ENCODE measurements at regions not wholly inside any gene's neighbourhood (a gene's known extent, or its start where the extent isn't known, plus 50 kb on each side); places are given as distances from the start of the nearest gene placed in this dataset.
"Not testable (repeated sequence)": the region's sequence is repeated elsewhere in the genome, so short reads cannot be mapped to it uniquely, and the experiment has no call there.

- no peaks in the 10 kb centered on the region for H4K20me1 ChIP-seq (ENCODE audit: control insufficient read depth, insufficient read depth)
- H3K27me3 ChIP-seq (replicated peaks in 1 of 2; ENCODE audit: control insufficient read depth in 2 of 2, insufficient read depth in 2 of 2, low read length in 1 of 2): no peaks in the 10 kb centered on the region
- SMC1A ChIA-PET (ENCODE audit: uncharacterized antibody, unreplicated experiment): no interaction called here
- RAD21 ChIA-PET (ENCODE audit: unreplicated experiment): interaction anchor here (1.5 kb wide), 1 partner anchor 597 kb away, joined by 3 read pairs; no protein-coding TSS in a partner anchor
- no peak overlapping the region for H3K9ac ChIP-seq (ENCODE audit: control insufficient read depth, insufficient read depth, low read length)
- POLR2A ChIA-PET: interaction anchor here (0.6 kb wide), 1 partner anchor 297 kb away, joined by 5 read pairs; no protein-coding TSS in a partner anchor
- WGBS (ENCODE audit: insufficient coverage, insufficient replicate concordance, low lambda C conversion rate, missing lambda C conversion rate): 33% methylated on average over 3 of the region's 3 CpGs
- CTCF ChIA-PET: no interaction called here
- TF ChIP-seq SMAD5 (IDR thresholded peaks at IDR 0.05; ENCODE audit: low read depth): no peak
- no peak for TF ChIP-seq PRDM15 (CRISPR knock-in tag; IDR thresholded peaks at IDR 0.05)
- TF ChIP-seq, protein P1, sequence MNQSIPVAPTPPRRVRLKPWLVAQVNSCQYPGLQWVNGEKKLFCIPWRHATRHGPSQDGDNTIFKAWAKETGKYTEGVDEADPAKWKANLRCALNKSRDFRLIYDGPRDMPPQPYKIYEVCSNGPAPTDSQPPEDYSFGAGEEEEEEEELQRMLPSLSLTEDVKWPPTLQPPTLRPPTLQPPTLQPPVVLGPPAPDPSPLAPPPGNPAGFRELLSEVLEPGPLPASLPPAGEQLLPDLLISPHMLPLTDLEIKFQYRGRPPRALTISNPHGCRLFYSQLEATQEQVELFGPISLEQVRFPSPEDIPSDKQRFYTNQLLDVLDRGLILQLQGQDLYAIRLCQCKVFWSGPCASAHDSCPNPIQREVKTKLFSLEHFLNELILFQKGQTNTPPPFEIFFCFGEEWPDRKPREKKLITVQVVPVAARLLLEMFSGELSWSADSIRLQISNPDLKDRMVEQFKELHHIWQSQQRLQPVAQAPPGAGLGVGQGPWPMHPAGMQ (IDR thresholded peaks at IDR 0.05; ENCODE audit: borderline replicate concordance): no peak
- H3K4me3 ChIP-seq: no peak overlapping the region
- no peak overlapping the region for H3K27ac ChIP-seq (ENCODE audit: control insufficient read depth, insufficient read depth)
- no peaks in the 10 kb centered on the region for H3K36me3 ChIP-seq (ENCODE audit: control insufficient read depth in 2 of 2, insufficient read depth in 2 of 2, low read length in 1 of 2)
- no TSS peak for BruUV-seq (replicated peaks)
- DNase-seq (ENCODE audit: low read depth, low spot score) (no peak), FAIRE-seq (no peak), ATAC-seq (no peak)
- in situ Hi-C loops (cut with MboI) (no loop called here), intact Hi-C loops (cut with micrococcal nuclease; ENCODE audit: unreplicated experiment) (no loop called here)
- no peak overlapping the region for H2AFZ ChIP-seq (ENCODE audit: control insufficient read depth, low read depth, low read length)
- H3K9me3 ChIP-seq (replicated peaks; ENCODE audit: control insufficient read depth, insufficient read depth, low read length): no peaks in the 10 kb centered on the region
- H3K79me2 ChIP-seq (ENCODE audit: control insufficient read depth, insufficient read depth, low read length): no peaks in the 10 kb centered on the region
- H3K4me1 ChIP-seq (ENCODE audit: control insufficient read depth, insufficient read depth, low read length): no peaks in the 10 kb centered on the region; the same call in 1 of the 2 replicates
- H3K4me2 ChIP-seq (ENCODE audit: control insufficient read depth, insufficient read depth): no peak overlapping the region
Observed at GRCh38 chr13:60661521-60661920, 264.5 kb downstream of the TDRD3 start.

- H2AFZ ChIP-seq (ENCODE audit: control insufficient read depth, low read depth, low read length); H3K4me3 ChIP-seq; FAIRE-seq; H3K36me3 ChIP-seq (ENCODE audit: control insufficient read depth in 2 of 2, insufficient read depth in 2 of 2, low read length in 1 of 2); H3K27me3 ChIP-seq (replicated peaks in 1 of 2; ENCODE audit: control insufficient read depth in 2 of 2, insufficient read depth in 2 of 2, low read length in 1 of 2); RAD21 ChIA-PET (ENCODE audit: unreplicated experiment); DNase-seq (ENCODE audit: low read depth, low spot score); in situ Hi-C loops (cut with MboI); POLR2A ChIA-PET; BruUV-seq (replicated peaks); H3K4me2 ChIP-seq (ENCODE audit: control insufficient read depth, insufficient read depth); H3K27ac ChIP-seq (ENCODE audit: control insufficient read depth, insufficient read depth); H3K9me3 ChIP-seq (replicated peaks; ENCODE audit: control insufficient read depth, insufficient read depth, low read length); H3K9ac ChIP-seq (ENCODE audit: control insufficient read depth, insufficient read depth, low read length); H4K20me1 ChIP-seq (ENCODE audit: control insufficient read depth, insufficient read depth); H3K4me1 ChIP-seq (ENCODE audit: control insufficient read depth, insufficient read depth, low read length); ATAC-seq; H3K79me2 ChIP-seq (ENCODE audit: control insufficient read depth, insufficient read depth, low read length): not testable (repeated sequence)
- ChIA-PET CTCF (interaction anchor here (0.6 to 1.2 kb wide), 2 partner anchors 192 to 603 kb away, joined by 3 to 4 read pairs; no protein-coding TSS in a partner anchor), SMC1A (ENCODE audit: uncharacterized antibody, unreplicated experiment) (interaction anchor here (0.6 to 1.2 kb wide), 2 partner anchors 18 to 750 kb away, joined by 3 read pairs; no protein-coding TSS in a partner anchor)
- WGBS (ENCODE audit: insufficient coverage, insufficient replicate concordance, low lambda C conversion rate, missing lambda C conversion rate): 100% methylated on average over 1 of the region's 1 CpG
- intact Hi-C loops (cut with micrococcal nuclease; ENCODE audit: unreplicated experiment): loop anchor here (10.0 kb wide), 1 partner anchor 607 kb away; no protein-coding TSS in a partner anchor
Observed at GRCh38 chr13:60657586-60657985, 260.6 kb downstream of the TDRD3 start.

Data from GM12878 (cell line).